T47D (cell line): ENCODE measurements at regions not wholly inside any gene's neighbourhood (a gene's known extent, or its start where the extent isn't known, plus 50 kb on each side); places are given as distances from the start of the nearest gene placed in this dataset.

Source experiments
- DNase-seq, 2 experiments: peaks; one replicate each; pipeline versions ENCODE4 v3.0.0 to v3.0.0-alpha.2; 2011 to 2012; ENCODE audit warnings: low read depth in 1 of 2, low spot score in 1 of 2
- JUND ChIP-seq: IDR thresholded peaks from 2 replicates; pipeline ENCODE4 v1.6.1; 2012; ENCODE audit warnings: low read depth
- in situ Hi-C: cut with HindIII; loops from 2 replicates; pipeline ENCODE4 v1.10.0; 2016; ENCODE audit warnings: low sequenced_read_pairs, low pct_unique_long_range_greater_than_20kb

- TF ChIP-seq JUND: no peak
Measured at GRCh38 chr2:187274146-187274545, 173.9 kb downstream of the CALCRL start.

DNA sequence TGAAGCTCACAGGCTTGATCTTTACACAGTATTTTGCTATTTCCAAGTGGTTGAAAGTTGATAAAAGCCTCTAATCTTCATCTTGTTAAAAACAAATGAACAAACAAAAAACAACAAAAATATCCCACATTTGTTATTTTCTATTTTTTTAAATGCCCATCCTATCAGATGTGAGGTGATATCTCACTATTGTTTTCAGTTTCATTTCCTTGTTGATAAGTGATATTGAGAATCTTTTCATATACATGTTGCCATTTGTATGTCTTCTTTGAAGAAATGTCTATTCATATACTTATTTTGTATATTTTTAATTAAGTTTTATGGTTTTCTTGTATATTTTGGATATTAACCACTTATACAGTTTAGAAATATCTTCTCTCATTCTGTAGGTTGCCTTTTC, 175.8 kb downstream of the CALCRL start:
- in situ Hi-C loops: no loop called here
- DNase-seq: no peak
- TF ChIP-seq JUND: no peak

More at GRCh38 chr2:187274146-187274545, 173.9 kb downstream of the CALCRL start:
- no peak for DNase-seq
- in situ Hi-C loops: no loop called here

DNA sequence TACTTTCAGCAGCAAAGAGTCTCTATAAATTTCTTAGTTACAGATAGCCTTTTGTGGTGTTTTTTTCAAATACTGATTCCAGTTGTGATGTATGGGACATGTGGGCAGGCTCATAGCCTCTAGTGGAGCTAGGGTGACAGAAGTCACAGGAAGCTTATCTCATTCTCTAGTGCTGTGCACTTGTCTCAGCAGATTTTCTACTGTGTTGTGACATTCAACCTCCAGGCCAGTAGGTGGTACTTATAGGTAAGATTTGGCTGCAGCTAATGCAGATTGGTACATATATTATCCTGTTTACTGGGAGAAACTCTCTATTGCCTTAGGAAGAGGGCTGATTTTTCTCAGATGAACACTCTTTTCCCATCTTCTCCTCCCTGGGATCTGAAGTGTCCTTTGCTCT, 176.2 kb downstream of the CALCRL start:
- no peak for TF ChIP-seq JUND
- in situ Hi-C loops: no loop called here
- DNase-seq: no peak

DNA sequence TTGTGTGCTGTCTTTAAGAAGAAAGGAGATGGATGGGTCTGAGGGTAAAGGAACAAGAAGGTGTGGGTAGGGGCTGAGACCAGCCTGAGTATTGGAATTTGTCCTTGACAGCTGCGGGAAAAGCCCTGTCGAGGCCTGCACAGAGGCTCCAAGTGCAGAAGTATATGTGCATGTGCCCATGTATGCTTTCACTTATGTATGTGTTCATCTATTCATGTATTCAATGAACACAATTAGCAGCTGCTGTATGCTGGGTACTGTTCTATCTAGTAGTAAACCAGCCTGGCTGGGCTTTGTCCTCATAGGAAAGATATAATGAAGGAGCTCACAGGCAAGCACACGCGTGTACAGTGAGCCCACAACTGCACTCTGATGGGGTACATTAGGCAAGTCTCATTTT, 181.4 kb downstream of the CALCRL start:
- in situ Hi-C loops: no loop called here
- TF ChIP-seq JUND: no peak
- DNase-seq: no peak

DNA sequence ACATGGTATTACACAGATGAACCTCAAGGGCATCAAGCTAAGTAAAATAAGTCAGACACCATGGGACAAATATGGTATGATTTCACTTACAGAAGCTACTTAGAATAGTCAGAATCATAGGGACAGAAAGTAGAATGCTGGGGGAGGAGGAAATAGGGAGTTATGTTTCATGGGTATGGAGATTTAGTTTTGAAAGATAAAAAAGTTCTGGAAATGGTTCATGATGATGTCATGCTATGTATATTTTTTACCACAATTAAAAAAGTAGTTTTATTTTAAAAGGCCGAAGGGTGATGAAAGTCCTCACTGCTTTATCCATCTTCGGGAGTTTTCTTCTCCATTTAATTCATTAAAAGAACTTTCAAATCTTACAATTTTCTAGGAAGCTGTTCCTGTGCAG, 181.9 kb downstream of the CALCRL start:
- in situ Hi-C loops: no loop called here
- no peak for DNase-seq
- no peak for TF ChIP-seq JUND

- no peak for TF ChIP-seq JUND
- in situ Hi-C loops: no loop called here
- DNase-seq: no peak
Measured at GRCh38 chr2:187264612-187265011, 183.4 kb downstream of the CALCRL start.

DNA sequence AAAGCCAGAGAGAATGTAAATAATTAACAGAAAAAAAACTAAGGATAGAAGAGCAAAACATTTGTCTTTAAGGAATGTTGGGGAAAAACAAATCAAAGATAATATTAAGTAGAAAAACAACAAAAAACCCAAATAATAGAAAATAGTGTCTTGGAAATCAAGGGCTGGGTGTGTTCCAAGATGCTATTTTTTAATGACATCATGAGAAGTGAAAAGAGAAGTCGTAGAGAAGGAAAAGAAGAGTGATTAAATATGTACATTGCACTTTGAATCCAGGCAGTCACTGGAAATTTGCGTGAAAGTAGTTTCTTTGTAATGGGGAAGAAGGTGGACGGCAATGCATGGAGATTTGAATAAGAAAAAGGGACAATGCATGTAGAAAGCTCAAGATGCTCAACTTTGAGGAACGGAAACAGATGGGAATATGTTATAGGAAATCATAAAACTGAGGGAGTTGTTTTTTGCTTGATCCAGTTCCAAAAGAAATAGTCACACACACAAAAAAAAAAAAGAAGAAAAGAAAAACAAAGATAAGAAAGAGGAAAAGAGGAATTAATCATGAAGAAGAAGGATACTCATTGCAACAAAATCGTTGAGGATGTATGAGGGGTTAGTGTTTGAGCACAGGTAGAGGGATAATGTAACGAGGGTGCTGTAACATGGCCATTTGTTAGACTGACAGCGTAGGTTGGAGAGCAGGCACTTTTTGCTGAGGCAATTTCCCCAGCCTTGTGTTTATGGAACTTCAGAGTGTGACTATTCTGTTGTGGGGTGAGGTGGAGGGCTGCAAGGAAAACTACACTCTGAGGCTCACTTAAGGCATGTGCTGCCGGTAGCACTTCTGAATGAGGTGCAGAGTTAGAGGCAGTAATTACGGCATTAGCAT, 184.1 kb downstream of the CALCRL start:
- TF ChIP-seq JUND: no peak
- no peak for DNase-seq
- in situ Hi-C loops: no loop called here

GRCh38 chr2:187261705-187262104, 186.3 kb downstream of the CALCRL start:
- TF ChIP-seq JUND: no peak
- in situ Hi-C loops: no loop called here
- DNase-seq: no peak

- in situ Hi-C loops: no loop called here
- no peak for TF ChIP-seq JUND
Measured at GRCh38 chr2:187252063-187252462, 196.0 kb downstream of the CALCRL start.

GRCh38 chr2:187250137-187250536, 197.9 kb downstream of the CALCRL start:
- no peak for DNase-seq
- no peak for TF ChIP-seq JUND
- in situ Hi-C loops: no loop called here

More at GRCh38 chr2:187252063-187252462, 196.0 kb downstream of the CALCRL start:
- DNase-seq: no peak

GRCh38 chr2:187233811-187234210, 214.2 kb downstream of the CALCRL start:
- in situ Hi-C loops: no loop called here
- DNase-seq: no peak
- TF ChIP-seq JUND: no peak

GRCh38 chr2:187232749-187233148, 215.3 kb downstream of the CALCRL start:
- in situ Hi-C loops: no loop called here
- no peak for DNase-seq
- no peak for TF ChIP-seq JUND

GRCh38 chr2:187230088-187230487, 218.0 kb downstream of the CALCRL start:
- in situ Hi-C loops: no loop called here
- no peak for DNase-seq
- TF ChIP-seq JUND: no peak

- in situ Hi-C loops: no loop called here
Measured at GRCh38 chr2:187228986-187229385, 219.1 kb downstream of the CALCRL start.

More at GRCh38 chr2:187228986-187229385, 219.1 kb downstream of the CALCRL start:
- TF ChIP-seq JUND: no peak
- no peak for DNase-seq
